ENCODE measurements at regions not wholly inside any gene's neighbourhood (a gene's known extent, or its start where the extent isn't known, plus 50 kb on each side); places are given as distances from the start of the nearest gene placed in this dataset.

DNA sequence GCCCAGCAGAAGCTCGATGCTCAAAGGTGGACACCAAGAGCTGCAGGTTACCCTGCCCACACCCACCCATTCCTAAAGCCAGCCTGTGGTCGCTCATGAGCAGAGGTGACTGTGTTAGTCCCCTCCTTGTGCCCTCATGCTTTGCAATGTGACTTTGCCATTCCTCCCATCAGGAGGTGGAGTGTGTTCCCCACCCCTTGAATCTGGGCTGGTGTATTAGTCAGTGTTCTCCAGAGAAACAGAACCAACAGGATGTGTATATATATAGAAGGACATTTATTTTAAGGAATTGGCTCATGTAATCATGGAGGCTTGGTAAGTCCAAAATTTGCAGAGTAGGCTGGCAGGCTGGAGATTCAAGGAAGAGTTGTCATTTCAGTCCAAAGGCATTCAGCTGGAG lies 54.4 kb upstream of the RNF24 start:
- TF ChIP-seq, protein P1, sequence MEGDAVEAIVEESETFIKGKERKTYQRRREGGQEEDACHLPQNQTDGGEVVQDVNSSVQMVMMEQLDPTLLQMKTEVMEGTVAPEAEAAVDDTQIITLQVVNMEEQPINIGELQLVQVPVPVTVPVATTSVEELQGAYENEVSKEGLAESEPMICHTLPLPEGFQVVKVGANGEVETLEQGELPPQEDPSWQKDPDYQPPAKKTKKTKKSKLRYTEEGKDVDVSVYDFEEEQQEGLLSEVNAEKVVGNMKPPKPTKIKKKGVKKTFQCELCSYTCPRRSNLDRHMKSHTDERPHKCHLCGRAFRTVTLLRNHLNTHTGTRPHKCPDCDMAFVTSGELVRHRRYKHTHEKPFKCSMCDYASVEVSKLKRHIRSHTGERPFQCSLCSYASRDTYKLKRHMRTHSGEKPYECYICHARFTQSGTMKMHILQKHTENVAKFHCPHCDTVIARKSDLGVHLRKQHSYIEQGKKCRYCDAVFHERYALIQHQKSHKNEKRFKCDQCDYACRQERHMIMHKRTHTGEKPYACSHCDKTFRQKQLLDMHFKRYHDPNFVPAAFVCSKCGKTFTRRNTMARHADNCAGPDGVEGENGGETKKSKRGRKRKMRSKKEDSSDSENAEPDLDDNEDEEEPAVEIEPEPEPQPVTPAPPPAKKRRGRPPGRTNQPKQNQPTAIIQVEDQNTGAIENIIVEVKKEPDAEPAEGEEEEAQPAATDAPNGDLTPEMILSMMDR (IDR thresholded peaks at IDR 0.05; ENCODE audit: low read depth, low read length, missing control alignments), result no peak
- H3K4me3 ChIP-seq (ENCODE audit: low read depth, low read length), result no peak overlapping the region
- in situ Hi-C loops (cut with HindIII; ENCODE audit: low sequenced_read_pairs), result no loop called here
- no peak for DNase-seq (ENCODE audit: low read depth)

DNA sequence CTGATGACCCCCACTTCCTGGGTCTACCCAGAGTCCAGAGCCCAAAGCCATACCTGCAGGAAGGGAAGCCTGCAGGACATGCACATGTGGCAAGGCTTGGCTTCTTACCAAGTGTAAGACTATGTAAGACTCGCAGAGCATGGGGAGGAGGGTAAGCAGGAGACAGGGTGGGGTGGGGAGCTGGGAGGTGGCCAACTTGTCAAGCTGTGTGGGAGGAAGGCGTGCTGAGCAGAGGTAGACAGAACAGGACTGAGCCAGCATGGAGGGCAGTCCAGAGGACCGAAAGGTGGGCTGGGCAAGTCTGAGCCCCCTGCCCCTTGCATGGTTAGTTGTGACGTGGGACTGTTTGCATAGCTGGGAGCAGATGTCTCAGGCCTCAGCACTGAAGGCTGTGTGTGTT lies 53.4 kb upstream of the RNF24 start:
- no peak overlapping the region for H3K4me3 ChIP-seq (ENCODE audit: low read depth, low read length)
- TF ChIP-seq, protein P1 (IDR thresholded peaks at IDR 0.05; ENCODE audit: low read depth, low read length, missing control alignments), result no peak
- no peak for DNase-seq (ENCODE audit: low read depth)
- in situ Hi-C loops (cut with HindIII; ENCODE audit: low sequenced_read_pairs), result no loop called here

DNA sequence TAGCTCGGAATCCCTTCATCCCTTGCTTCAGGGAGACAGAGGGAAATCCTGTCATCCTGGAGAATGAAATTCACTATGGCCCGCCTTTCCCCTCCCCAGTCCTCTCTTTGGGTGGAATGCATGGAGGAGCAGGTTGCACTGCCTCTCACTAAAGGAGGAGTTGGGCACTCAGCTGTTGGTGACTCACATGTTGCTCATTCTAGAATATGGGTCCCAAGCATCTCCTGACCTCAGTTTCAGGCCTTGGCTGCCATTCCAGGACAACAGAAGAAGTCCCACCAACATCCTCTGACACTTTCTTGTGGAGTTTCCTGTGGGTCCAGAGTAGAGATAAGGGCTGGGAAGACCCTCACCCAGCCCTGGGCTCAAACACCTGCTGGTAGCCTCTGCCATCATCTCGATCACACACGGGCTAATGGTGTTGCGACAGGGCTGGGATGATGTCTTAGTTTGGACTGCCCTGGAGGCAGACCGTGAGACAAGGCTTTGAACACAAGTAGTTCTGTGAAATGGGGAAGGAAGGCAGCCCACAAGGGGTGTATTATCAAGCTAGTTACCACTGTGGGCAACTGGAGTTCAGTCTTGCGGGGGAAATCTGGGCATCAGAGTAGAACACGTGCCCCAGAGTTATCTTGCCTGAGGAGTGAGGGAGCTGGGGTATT lies 52.4 kb upstream of the RNF24 start:
- in situ Hi-C loops (cut with HindIII; ENCODE audit: low sequenced_read_pairs), result no loop called here
- no peak overlapping the region for H3K4me3 ChIP-seq (ENCODE audit: low read depth, low read length)
- TF ChIP-seq, protein P1 (IDR thresholded peaks at IDR 0.05; ENCODE audit: low read depth, low read length, missing control alignments), result no peak
- DNase-seq (ENCODE audit: low read depth), result no peak

DNA sequence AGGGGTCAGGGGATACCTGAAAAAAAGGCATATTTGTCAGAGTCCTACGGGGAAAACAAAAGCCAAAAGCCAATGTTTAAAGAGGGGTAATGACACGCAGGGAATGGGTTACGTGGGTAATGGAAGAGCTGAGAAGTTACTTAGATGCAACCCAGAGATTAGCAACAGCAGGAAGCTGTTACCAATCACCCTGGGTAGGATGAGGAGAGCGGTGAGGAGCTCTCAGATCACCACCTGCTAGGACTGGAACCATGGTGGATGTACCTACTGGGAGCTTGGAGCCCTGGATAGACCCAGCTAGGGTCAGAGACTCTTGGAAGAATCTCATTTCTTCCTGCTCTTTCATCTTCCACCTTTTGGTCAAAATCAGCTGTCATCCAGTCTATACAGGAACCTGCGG lies 51.2 kb upstream of the RNF24 start:
- H3K4me3 ChIP-seq (ENCODE audit: low read depth, low read length), result no peak overlapping the region
- TF ChIP-seq, protein P1 (IDR thresholded peaks at IDR 0.05; ENCODE audit: low read depth, low read length, missing control alignments), result no peak
- in situ Hi-C loops (cut with HindIII; ENCODE audit: low sequenced_read_pairs), result no loop called here
- no peak for DNase-seq (ENCODE audit: low read depth)

DNA sequence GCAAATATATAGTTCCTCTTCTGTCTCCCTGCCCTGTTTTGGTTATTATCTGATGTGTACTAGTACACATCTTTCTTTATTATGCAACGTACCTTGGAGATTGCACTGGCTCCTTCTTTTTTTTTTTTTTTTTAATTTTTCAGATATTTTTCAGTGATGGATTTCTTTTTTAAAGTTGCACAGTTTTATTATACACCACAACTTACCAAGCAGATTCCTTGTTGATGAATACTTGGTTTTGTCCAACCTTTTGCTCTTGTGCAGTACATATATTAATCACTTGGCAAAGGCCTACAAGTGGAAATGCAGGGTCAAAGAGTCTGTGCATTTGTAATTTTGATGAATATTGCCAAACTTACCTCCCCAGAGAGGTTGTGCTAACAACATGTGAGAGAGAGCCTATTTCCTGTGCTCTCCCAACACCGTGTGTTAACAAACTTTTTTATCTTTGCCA lies 50.1 kb upstream of the RNF24 start:
- in situ Hi-C loops (cut with HindIII; ENCODE audit: low sequenced_read_pairs), result no loop called here

More for the DNA sequence above, 50.1 kb upstream of the RNF24 start:
- H3K4me3 ChIP-seq (ENCODE audit: low read depth, low read length), result no peak overlapping the region
- TF ChIP-seq, protein P1 (IDR thresholded peaks at IDR 0.05; ENCODE audit: low read depth, low read length, missing control alignments), result no peak
- no peak for DNase-seq (ENCODE audit: low read depth)

Measured in astrocyte of the cerebellum (primary cell).